ENCODE measurements at regions not wholly inside any gene's neighbourhood (a gene's known extent, or its start where the extent isn't known, plus 50 kb on each side); places are given as distances from the start of the nearest gene placed in this dataset.

- no peak for TF ChIP-seq CTCF (IDR thresholded peaks at IDR 0.05)
- DNase-seq = no peak
- Mint-ChIP-seq H3K9me3 (peaks cover 23% of the 10 kb centered on the region), H3K4me3 (no peak overlapping the region), H3K36me3 (ENCODE audit: low read depth) (no peaks in the 10 kb centered on the region), H3K4me1 (ENCODE audit: low read depth) (no peaks in the 10 kb centered on the region), H3K27me3 (ENCODE audit: insufficient read depth) (peaks cover 1% of the 10 kb centered on the region; the same call in 1 of the 2 replicates), H3K27ac (no peak overlapping the region)
Observed at GRCh38 chr6:93822434-93823265, 403.3 kb upstream of the EPHA7 start.

GRCh38 chr6:93821953-93822352 lies 402.6 kb upstream of the EPHA7 start:
- no peaks in the 10 kb centered on the region for H3K4me1 Mint-ChIP-seq (ENCODE audit: low read depth)
- no peak overlapping the region for H3K4me3 Mint-ChIP-seq
- H3K9me3 Mint-ChIP-seq = peaks cover 23% of the 10 kb centered on the region
- no peak for TF ChIP-seq CTCF (IDR thresholded peaks at IDR 0.05)
- no peak for DNase-seq
- H3K36me3 Mint-ChIP-seq (ENCODE audit: low read depth) = no peaks in the 10 kb centered on the region
- H3K27ac Mint-ChIP-seq = no peak overlapping the region
- peaks cover 1% of the 10 kb centered on the region; the same call in 1 of the 2 replicates for H3K27me3 Mint-ChIP-seq (ENCODE audit: insufficient read depth)

- TF ChIP-seq CTCF (IDR thresholded peaks at IDR 0.05) = no peak
- H3K36me3 Mint-ChIP-seq (ENCODE audit: low read depth) = no peaks in the 10 kb centered on the region
- H3K27me3 Mint-ChIP-seq (ENCODE audit: insufficient read depth) = peaks cover 1% of the 10 kb centered on the region; the same call in 1 of the 2 replicates
- no peak for DNase-seq
- H3K9me3 Mint-ChIP-seq = peaks cover 15% of the 10 kb centered on the region
- H3K27ac Mint-ChIP-seq = no peak overlapping the region
- H3K4me3 Mint-ChIP-seq = no peak overlapping the region
- no peaks in the 10 kb centered on the region for H3K4me1 Mint-ChIP-seq (ENCODE audit: low read depth)
Observed at GRCh38 chr6:93820465-93821082, 401.2 kb upstream of the EPHA7 start.

GRCh38 chr6:93819189-93819588 lies 399.8 kb upstream of the EPHA7 start:
- no peak for TF ChIP-seq CTCF (IDR thresholded peaks at IDR 0.05)
- no peaks in the 10 kb centered on the region for H3K36me3 Mint-ChIP-seq (ENCODE audit: low read depth)
- peaks cover 15% of the 10 kb centered on the region for H3K9me3 Mint-ChIP-seq
- DNase-seq = no peak
- peaks cover 1% of the 10 kb centered on the region; the same call in 1 of the 2 replicates for H3K27me3 Mint-ChIP-seq (ENCODE audit: insufficient read depth)
- H3K4me3 Mint-ChIP-seq = no peak overlapping the region
- no peak overlapping the region for H3K27ac Mint-ChIP-seq
- H3K4me1 Mint-ChIP-seq (ENCODE audit: low read depth) = no peaks in the 10 kb centered on the region

- no peak for TF ChIP-seq CTCF (IDR thresholded peaks at IDR 0.05)
- no peak overlapping the region for H3K27ac Mint-ChIP-seq
- H3K4me1 Mint-ChIP-seq (ENCODE audit: low read depth) = no peaks in the 10 kb centered on the region
- no peak overlapping the region for H3K4me3 Mint-ChIP-seq
- H3K9me3 Mint-ChIP-seq = peaks cover 19% of the 10 kb centered on the region
- peaks cover 1% of the 10 kb centered on the region; the same call in 1 of the 2 replicates for H3K27me3 Mint-ChIP-seq (ENCODE audit: insufficient read depth)
- no peaks in the 10 kb centered on the region for H3K36me3 Mint-ChIP-seq (ENCODE audit: low read depth)
- DNase-seq = no peak
Observed at GRCh38 chr6:93817937-93818336, 398.6 kb upstream of the EPHA7 start.
